WERI-Rb-1 (cell line): ENCODE measurements at regions not wholly inside any gene's neighbourhood (a gene's known extent, or its start where the extent isn't known, plus 50 kb on each side); places are given as distances from the start of the nearest gene placed in this dataset.

Experiments used
- DNase-seq: peaks from one replicate; pipeline ENCODE4 v3.0.0-alpha.2; 2020
- H3K27ac ChIP-seq: fragments of 250-450 bp; sonication (Bioruptor Pico); 2 replicates; pipeline ENCODE4 v1.5.1; 2020; ENCODE audit warnings: mild to moderate bottlenecking, moderate library complexity
- H3K27me3 ChIP-seq: fragments of 250-450 bp; sonication (Bioruptor Pico); 2 replicates; pipeline ENCODE4 v1.5.1; 2021; ENCODE audit warnings: mild to moderate bottlenecking, low read depth, moderate library complexity; ENCODE audit not compliant: insufficient read depth, severe bottlenecking
- H3K36me3 ChIP-seq: fragments of 250-450 bp; sonication (Bioruptor Pico); 2 replicates; pipeline ENCODE4 v1.5.1; 2020; ENCODE audit warnings: mild to moderate bottlenecking, moderate library complexity
- H3K4me3 ChIP-seq: 2 replicates; pipeline ENCODE4 v1.5.1; 2011; ENCODE audit warnings: low read depth, mild to moderate bottlenecking, control low read depth, low read length
- H3K9me3 ChIP-seq: fragments of 250-450 bp; sonication (Bioruptor Pico); 2 replicates; pipeline ENCODE4 v1.5.1; 2021; ENCODE audit warnings: mild to moderate bottlenecking, moderate library complexity; ENCODE audit not compliant: severe bottlenecking
- CTCF ChIP-seq: IDR thresholded peaks from 2 replicates; pipeline ENCODE4 v1.5.1; 2011; ENCODE audit warnings: low read depth, mild to moderate bottlenecking, control low read depth, inconsistent platforms, low read length

- no peaks in the 10 kb centered on the region for H3K9me3 ChIP-seq
- no peak for TF ChIP-seq CTCF
- H3K36me3 ChIP-seq: no peaks in the 10 kb centered on the region
- no peak overlapping the region for H3K27ac ChIP-seq
- no peak overlapping the region for H3K4me3 ChIP-seq
- no peaks in the 10 kb centered on the region for H3K27me3 ChIP-seq
- DNase-seq: no peak
These were observed 882.7 kb downstream of the BRD1 start for GRCh38 chr22:48944751-48945620.

- Histone ChIP-seq H3K4me3 (no peak overlapping the region), H3K36me3 (no peaks in the 10 kb centered on the region), H3K9me3 (no peaks in the 10 kb centered on the region), H3K27ac (no peak overlapping the region), H3K27me3 (no peaks in the 10 kb centered on the region)
- no peak for TF ChIP-seq CTCF
- no peak for DNase-seq
These were observed 883.3 kb downstream of the BRD1 start for GRCh38 chr22:48944433-48944750.

- Histone ChIP-seq H3K36me3 (no peaks in the 10 kb centered on the region), H3K27me3 (no peaks in the 10 kb centered on the region), H3K9me3 (no peaks in the 10 kb centered on the region), H3K4me3 (no peak overlapping the region), H3K27ac (no peak overlapping the region)
- TF ChIP-seq CTCF: peak; percentile 95
- DNase-seq: peak; percentile 59
These were observed 883.9 kb downstream of the BRD1 start for GRCh38 chr22:48943567-48944432.

DNA sequence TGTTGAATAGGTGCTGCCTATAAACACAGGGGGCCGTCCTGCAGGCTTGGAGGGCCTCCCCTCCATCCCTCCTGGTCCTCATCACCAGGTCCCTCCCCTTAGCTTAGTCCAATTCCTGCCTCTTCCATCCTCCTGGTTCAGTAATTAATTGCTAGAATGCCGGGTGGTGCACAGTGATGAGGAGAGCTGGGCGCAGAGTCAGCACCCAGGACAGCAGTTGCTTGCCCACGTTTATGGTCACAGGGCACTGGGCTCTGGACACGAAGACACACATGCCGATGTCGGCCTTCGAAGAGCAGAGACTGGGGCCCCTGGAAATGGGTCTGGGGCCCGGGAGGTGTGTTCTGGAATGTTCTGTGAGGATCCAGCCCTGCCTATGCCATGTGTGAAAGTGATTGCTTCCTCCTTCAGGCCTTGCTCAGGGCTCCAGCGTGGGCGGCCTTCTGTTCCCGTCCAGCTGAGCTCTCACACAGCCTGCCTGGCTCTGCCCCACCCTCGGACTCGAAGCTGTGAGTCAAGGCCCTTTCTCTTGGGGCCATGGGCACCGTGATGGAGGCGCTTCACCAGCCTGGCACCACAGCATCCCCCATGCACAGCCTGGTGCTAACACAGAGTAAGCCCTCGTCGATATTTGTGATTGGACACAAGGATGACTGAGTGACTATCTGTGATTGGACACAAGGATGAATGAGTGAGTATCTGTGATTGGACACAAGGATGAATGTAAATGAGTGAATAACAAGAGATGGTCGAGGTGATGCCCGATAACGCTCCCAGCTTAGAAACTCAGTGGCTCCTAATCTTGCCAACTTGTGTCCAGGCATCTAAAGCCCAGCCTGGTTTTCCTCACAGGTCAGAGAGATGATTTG, 884.7 kb downstream of the BRD1 start:
- H3K36me3 ChIP-seq: no peaks in the 10 kb centered on the region
- no peak overlapping the region for H3K27ac ChIP-seq
- TF ChIP-seq CTCF: no peak

GRCh38 chr22:48941903-48942575, 885.6 kb downstream of the BRD1 start:
- H3K27me3 ChIP-seq: no peaks in the 10 kb centered on the region

More for the DNA sequence above, 884.7 kb downstream of the BRD1 start:
- DNase-seq: no peak
- Histone ChIP-seq H3K4me3 (no peak overlapping the region), H3K27me3 (no peaks in the 10 kb centered on the region), H3K9me3 (no peaks in the 10 kb centered on the region)

More at GRCh38 chr22:48941903-48942575, 885.6 kb downstream of the BRD1 start:
- TF ChIP-seq CTCF: no peak
- H3K9me3 ChIP-seq: no peaks in the 10 kb centered on the region
- H3K36me3 ChIP-seq: no peaks in the 10 kb centered on the region
- H3K27ac ChIP-seq: no peak overlapping the region
- H3K4me3 ChIP-seq: no peak overlapping the region
- DNase-seq: no peak
